Loucy (cell line): ENCODE measurements at regions not wholly inside any gene's neighbourhood (a gene's known extent, or its start where the extent isn't known, plus 50 kb on each side); places are given as distances from the start of the nearest gene placed in this dataset.

ENCODE experiments used
- H2AFZ ChIP-seq: fragments of 200-600 bp; sonication (generic); 2 replicates; pipeline ENCODE4 v1.6.0; 2016; ENCODE audit warnings: antibody characterized with exemption, mild to moderate bottlenecking, low read length, moderate library complexity
- H3F3A ChIP-seq: fragments of 200-600 bp; 2 replicates; pipeline ENCODE4 v1.6.0; 2016; ENCODE audit warnings: antibody characterized with exemption, low read depth, mild to moderate bottlenecking
- H3K27me3 ChIP-seq: fragments of 200-600 bp; sonication (generic); 2 replicates; pipeline ENCODE4 v1.6.1; 2014; ENCODE audit warnings: low read length, mild to moderate bottlenecking; ENCODE audit not compliant: insufficient read depth, poor library complexity, severe bottlenecking
- H3K36me3 ChIP-seq: fragments of 200-600 bp; sonication (generic); 2 replicates; pipeline ENCODE4 v1.6.1; 2016; ENCODE audit warnings: low read length; ENCODE audit not compliant: insufficient read depth
- H3K4me1 ChIP-seq: fragments of 200-600 bp; sonication (generic); 2 replicates; pipeline ENCODE4 v1.5.1; 2014; ENCODE audit warnings: low read length, mild to moderate bottlenecking; ENCODE audit not compliant: insufficient read depth, poor library complexity, severe bottlenecking
- H3K4me2 ChIP-seq: fragments of 200-600 bp; sonication (generic); 2 replicates; pipeline ENCODE4 v1.6.0; 2014; ENCODE audit warnings: antibody characterized with exemption, low read length, low read depth, mild to moderate bottlenecking; ENCODE audit not compliant: poor library complexity, severe bottlenecking
- H3K4me3 ChIP-seq: fragments of 200-600 bp; sonication (generic); 2 replicates; pipeline ENCODE4 v1.5.1; 2014; ENCODE audit warnings: low read length, mild to moderate bottlenecking, mixed read lengths; ENCODE audit not compliant: poor library complexity, severe bottlenecking
- H3K79me2 ChIP-seq: fragments of 200-600 bp; sonication (generic); 2 replicates; pipeline ENCODE4 v1.6.1; 2014; ENCODE audit warnings: low read length; ENCODE audit not compliant: insufficient read depth
- H3K9ac ChIP-seq: fragments of 200-600 bp; sonication (generic); 2 replicates; pipeline ENCODE4 v1.6.0; 2014; ENCODE audit warnings: mild to moderate bottlenecking, low read depth, low read length, moderate library complexity; ENCODE audit not compliant: poor library complexity, severe bottlenecking
- H3K9me2 ChIP-seq: fragments of 200-600 bp; sonication (generic); replicated peaks from 2 replicates; pipeline ENCODE4 v1.6.1; 2016; ENCODE audit warnings: low read depth, low read length, mixed read lengths
- H3K9me3 ChIP-seq: fragments of 200-600 bp; sonication (generic); 2 replicates; pipeline ENCODE4 v1.6.1; 2014; ENCODE audit warnings: mild to moderate bottlenecking, antibody characterized with exemption, low read length, low read depth; ENCODE audit not compliant: insufficient read depth
- H4K20me1 ChIP-seq: fragments of 200-600 bp; sonication (generic); 2 replicates; pipeline ENCODE4 v1.6.0; 2014; ENCODE audit warnings: antibody characterized with exemption, low read length, mild to moderate bottlenecking; ENCODE audit not compliant: insufficient read depth, poor library complexity, severe bottlenecking
- EZH2phosphoT487 ChIP-seq: fragments of 200-600 bp; IDR thresholded peaks from 2 replicates; pipeline ENCODE4 v1.6.1; 2018; ENCODE audit warnings: antibody characterized with exemption, mild to moderate bottlenecking, moderate library complexity, borderline replicate concordance
- TF ChIP-seq, protein P1 (sequence below): fragments of 200-600 bp; sonication (generic); conservative IDR thresholded peaks from 2 replicates; pipeline ENCODE4 v1.5.1; 2014; ENCODE audit warnings: mild to moderate bottlenecking, antibody characterized with exemption, low read length

DNA sequence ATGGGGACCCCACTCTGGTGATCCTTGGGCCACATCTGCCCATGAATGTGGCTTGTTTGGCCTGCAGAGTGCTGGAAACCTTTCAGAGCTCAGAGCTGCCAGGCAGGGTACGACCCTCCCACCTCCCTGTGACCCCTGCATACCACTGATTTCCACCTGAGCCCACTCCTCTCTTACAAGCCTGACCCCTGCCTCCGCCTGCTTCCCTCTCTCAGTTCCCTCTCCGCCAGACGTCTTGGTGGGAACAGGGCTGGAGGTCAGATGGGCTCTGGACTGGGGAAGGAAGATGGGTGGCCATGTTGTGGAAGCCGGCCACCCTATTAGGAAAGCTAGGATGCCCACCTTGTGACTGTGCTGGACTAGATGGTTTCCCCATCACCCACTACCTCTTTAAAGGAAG, 185.1 kb downstream of the KATNIP start:
- Histone ChIP-seq H2AFZ (no peak overlapping the region), H4K20me1 (no peaks in the 10 kb centered on the region), H3K36me3 (no peaks in the 10 kb centered on the region), H3K4me2 (no peak overlapping the region), H3K4me3 (no peak overlapping the region), H3K4me1 (no peaks in the 10 kb centered on the region), H3K9me2 (no peaks in the 10 kb centered on the region), H3K27me3 (no peaks in the 10 kb centered on the region), H3F3A (no peaks in the 10 kb centered on the region), H3K9me3 (no peaks in the 10 kb centered on the region), H3K79me2 (no peaks in the 10 kb centered on the region), H3K9ac (no peak overlapping the region)
- TF ChIP-seq EZH2phosphoT487: no peak
- TF ChIP-seq, protein P1, sequence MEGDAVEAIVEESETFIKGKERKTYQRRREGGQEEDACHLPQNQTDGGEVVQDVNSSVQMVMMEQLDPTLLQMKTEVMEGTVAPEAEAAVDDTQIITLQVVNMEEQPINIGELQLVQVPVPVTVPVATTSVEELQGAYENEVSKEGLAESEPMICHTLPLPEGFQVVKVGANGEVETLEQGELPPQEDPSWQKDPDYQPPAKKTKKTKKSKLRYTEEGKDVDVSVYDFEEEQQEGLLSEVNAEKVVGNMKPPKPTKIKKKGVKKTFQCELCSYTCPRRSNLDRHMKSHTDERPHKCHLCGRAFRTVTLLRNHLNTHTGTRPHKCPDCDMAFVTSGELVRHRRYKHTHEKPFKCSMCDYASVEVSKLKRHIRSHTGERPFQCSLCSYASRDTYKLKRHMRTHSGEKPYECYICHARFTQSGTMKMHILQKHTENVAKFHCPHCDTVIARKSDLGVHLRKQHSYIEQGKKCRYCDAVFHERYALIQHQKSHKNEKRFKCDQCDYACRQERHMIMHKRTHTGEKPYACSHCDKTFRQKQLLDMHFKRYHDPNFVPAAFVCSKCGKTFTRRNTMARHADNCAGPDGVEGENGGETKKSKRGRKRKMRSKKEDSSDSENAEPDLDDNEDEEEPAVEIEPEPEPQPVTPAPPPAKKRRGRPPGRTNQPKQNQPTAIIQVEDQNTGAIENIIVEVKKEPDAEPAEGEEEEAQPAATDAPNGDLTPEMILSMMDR: no peak

DNA sequence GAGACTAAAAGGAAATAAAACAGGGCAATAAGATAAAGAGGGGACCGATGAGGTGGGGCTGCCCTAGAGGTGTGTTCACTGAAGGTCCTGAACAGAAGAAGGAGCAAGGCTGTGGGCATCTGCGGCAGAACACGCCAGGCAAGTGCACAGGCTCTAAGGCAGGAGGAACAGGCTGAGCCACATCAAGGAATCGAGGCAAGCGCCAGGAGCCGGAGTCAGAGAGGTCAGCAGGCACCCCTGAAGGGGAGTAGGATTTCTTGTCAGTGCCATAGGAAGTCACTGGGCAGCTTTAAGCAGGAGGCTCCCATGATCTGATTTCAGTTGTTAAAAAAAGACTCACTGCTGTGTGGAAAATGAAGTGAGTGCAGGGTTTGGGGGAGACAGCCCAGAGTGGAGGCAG, 186.5 kb downstream of the KATNIP start:
- no peak overlapping the region for H3K4me3 ChIP-seq
- no peak overlapping the region for H3K4me2 ChIP-seq
- H3K79me2 ChIP-seq: no peaks in the 10 kb centered on the region
- no peaks in the 10 kb centered on the region for H3K4me1 ChIP-seq
- no peaks in the 10 kb centered on the region for H3K27me3 ChIP-seq
- H3F3A ChIP-seq: no peaks in the 10 kb centered on the region
- H3K9ac ChIP-seq: no peak overlapping the region
- no peaks in the 10 kb centered on the region for H3K36me3 ChIP-seq
- no peaks in the 10 kb centered on the region for H3K9me2 ChIP-seq
- no peak overlapping the region for H2AFZ ChIP-seq
- TF ChIP-seq, protein P1: no peak
- no peak for TF ChIP-seq EZH2phosphoT487
- H3K9me3 ChIP-seq: no peaks in the 10 kb centered on the region
- H4K20me1 ChIP-seq: no peaks in the 10 kb centered on the region

DNA sequence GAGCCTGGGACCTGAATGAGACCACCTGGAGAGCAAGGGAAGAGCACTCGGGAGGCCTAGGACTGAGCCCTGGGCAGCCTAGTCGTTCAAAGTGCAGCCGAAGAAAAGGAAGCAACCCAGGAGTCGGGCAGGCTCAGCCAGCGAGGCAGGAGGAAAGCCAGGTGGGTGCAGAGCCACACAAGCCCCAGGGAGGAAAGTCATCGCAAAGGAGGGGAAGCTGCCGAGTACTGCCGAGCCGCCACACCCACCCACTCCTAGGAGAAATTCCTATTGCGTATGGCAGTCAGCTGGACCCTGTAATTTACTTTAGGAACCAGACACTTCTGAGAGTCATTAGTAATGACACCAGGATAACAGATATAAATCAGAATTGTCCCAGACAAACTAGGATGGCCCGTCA, 187.6 kb downstream of the KATNIP start:
- TF ChIP-seq, protein P1: no peak
- no peak overlapping the region for H3K4me3 ChIP-seq
- no peak overlapping the region for H3K4me2 ChIP-seq
- H3K4me1 ChIP-seq: no peaks in the 10 kb centered on the region
- H3K79me2 ChIP-seq: no peaks in the 10 kb centered on the region
- no peaks in the 10 kb centered on the region for H3K36me3 ChIP-seq
- H4K20me1 ChIP-seq: no peaks in the 10 kb centered on the region
- H3K9me3 ChIP-seq: no peaks in the 10 kb centered on the region
- no peak overlapping the region for H2AFZ ChIP-seq
- H3F3A ChIP-seq: no peaks in the 10 kb centered on the region
- no peaks in the 10 kb centered on the region for H3K27me3 ChIP-seq
- H3K9ac ChIP-seq: no peak overlapping the region
- no peaks in the 10 kb centered on the region for H3K9me2 ChIP-seq
